Activated CD4-positive, alpha-beta T cell treated with anti-CD3 and anti-CD28 coated beads, Interleukin-2, amount 50 U/mL, for 4 hours (primary cell): ENCODE measurements at regions not wholly inside any gene's neighbourhood (a gene's known extent, or its start where the extent isn't known, plus 50 kb on each side); places are given as distances from the start of the nearest gene placed in this dataset.
A peak's percentile ranks its signal among the peaks of the same experiment; 100 is the strongest.
"Not testable (repeated sequence)": the region's sequence is repeated elsewhere in the genome, so short reads cannot be mapped to it uniquely, and the experiment has no call there.

ENCODE experiments used
- DNase-seq, 2 experiments: peaks; one replicate each; pipeline ENCODE4 v3.0.0-alpha.2; 2020

- not testable (repeated sequence) for DNase-seq
Measured at GRCh38 chr5:177664737-177665136, 64.8 kb downstream of the B4GALT7 start.

- not testable (repeated sequence) for DNase-seq
Measured at GRCh38 chr5:177665172-177665571, 65.2 kb downstream of the B4GALT7 start.

GRCh38 chr5:177665960-177666359 lies 66.0 kb downstream of the B4GALT7 start:
- DNase-seq, result not testable (repeated sequence)

GRCh38 chr5:177671035-177671754 lies 71.3 kb downstream of the B4GALT7 start:
- not testable (repeated sequence) for DNase-seq

- DNase-seq, result peak; percentile 75 to 78
Measured at GRCh38 chr5:177671755-177672690, 72.1 kb downstream of the B4GALT7 start.
